Tibial nerve (tissue), 4 donors: ENCODE measurements at regions not wholly inside any gene's neighbourhood (a gene's known extent, or its start where the extent isn't known, plus 50 kb on each side); places are given as distances from the start of the nearest gene placed in this dataset.

Experiments used
- DNase-seq, 2 donors: peaks; one replicate each; pipeline ENCODE4 v3.0.0-alpha.2; 2019; ENCODE audit warnings: low spot score in 2 of 2
- H3K27ac ChIP-seq, 4 donors: fragments of 200-600 bp; sonication (generic) in 3 of 4; one replicate each; pipeline ENCODE4 v1.5.1; 2017 to 2019; ENCODE audit warnings: mild to moderate bottlenecking in 1 of 4
- H3K27me3 ChIP-seq, 2 donors: fragments of 200-600 bp; sonication (generic) in 1 of 2; one replicate each; pipeline versions ENCODE4 v1.5.1 to v1.6.0; 2017 to 2019
- H3K36me3 ChIP-seq, 3 donors: fragments of 200-600 bp; sonication (generic); one replicate each; pipeline ENCODE4 v1.5.1; 2018 to 2019
- H3K4me1 ChIP-seq, 4 donors: fragments of 200-600 bp; sonication (generic) in 3 of 4; one replicate each; pipeline ENCODE4 v1.5.1; 2017 to 2019
- H3K4me3 ChIP-seq, 4 donors: fragments of 200-600 bp; sonication (generic) in 3 of 4; one replicate each; pipeline ENCODE4 v1.5.1; 2017 to 2019; ENCODE audit warnings: mild to moderate bottlenecking in 1 of 4, moderate library complexity in 1 of 4
- H3K9me3 ChIP-seq, 4 donors: fragments of 200-600 bp; sonication (generic) in 3 of 4; one replicate each; pipeline ENCODE4 v1.5.1; 2017 to 2019
- CTCF ChIP-seq, 5 experiments: fragments of 200-600 bp in 3 of 5; fragments of 450-650 bp in 2 of 5; sonication (generic) in 3 of 5; IDR thresholded peaks; one replicate each; pipeline ENCODE4 v1.5.1; 2016 to 2019; ENCODE audit warnings: antibody characterized with exemption in 5 of 5, mild to moderate bottlenecking in 3 of 5, moderate library complexity in 2 of 5
- EP300 ChIP-seq, 2 donors: sonication (generic); formaldehyde crosslinking; IDR thresholded peaks; one replicate each; pipeline ENCODE4 v1.6.1; 2017; ENCODE audit warnings: antibody characterized with exemption in 2 of 2, mild to moderate bottlenecking in 1 of 2
- POLR2A ChIP-seq, 2 donors: fragments of 450-650 bp; IDR thresholded peaks; one replicate each; pipeline ENCODE4 v1.6.1; 2017; ENCODE audit warnings: antibody characterized with exemption in 2 of 2, mild to moderate bottlenecking in 2 of 2, moderate library complexity in 2 of 2
- WGBS, 2 donors: methylation state at CpG; one replicate each; pipeline ENCODE4 v1.1.5; 2018; 5-methylcytosine and 5-hydroxymethylcytosine counted together

- 92 to 93% methylated on average over 9 of the region's 9 CpGs for WGBS, 2 donors
- DNase-seq: no peak
- Histone ChIP-seq H3K4me3 (no peak overlapping the region), H3K27me3 (no peaks in the 10 kb centered on the region), H3K9me3 (peaks cover 0 to 34% (median 0%) of the 10 kb centered on the region in 4 donors), H3K4me1 (no peaks in the 10 kb centered on the region), H3K27ac (no peak overlapping the region), H3K36me3 (no peaks in the 10 kb centered on the region)
- no peak for TF ChIP-seq EP300 (IDR thresholded peaks at IDR 0.05)
- TF ChIP-seq POLR2A (IDR thresholded peaks at IDR 0.05): no peak
- no peak for TF ChIP-seq CTCF (IDR thresholded peaks at IDR 0.05)
Measured at GRCh38 chr18:78898066-78898465, 81.6 kb upstream of the SALL3 start.

GRCh38 chr18:78898635-78899034 lies 81.0 kb upstream of the SALL3 start:
- no peak overlapping the region for H3K27ac ChIP-seq
- H3K4me1 ChIP-seq: no peaks in the 10 kb centered on the region
- H3K27me3 ChIP-seq: no peaks in the 10 kb centered on the region
- no peaks in the 10 kb centered on the region for H3K36me3 ChIP-seq
- H3K9me3 ChIP-seq: peaks cover 0 to 34% (median 0%) of the 10 kb centered on the region in 4 donors
- TF ChIP-seq CTCF (IDR thresholded peaks at IDR 0.05) (no peak), EP300 (IDR thresholded peaks at IDR 0.05) (no peak), POLR2A (IDR thresholded peaks at IDR 0.05) (no peak)
- 90 to 91% methylated on average over 14 of the region's 14 CpGs for WGBS, 2 donors
- H3K4me3 ChIP-seq: no peak overlapping the region
- DNase-seq: no peak

- Histone ChIP-seq H3K27ac (no peak overlapping the region), H3K36me3 (no peaks in the 10 kb centered on the region), H3K4me1 (no peaks in the 10 kb centered on the region), H3K9me3 (peaks cover 0 to 34% (median 0%) of the 10 kb centered on the region in 4 donors), H3K4me3 (no peak overlapping the region), H3K27me3 (no peaks in the 10 kb centered on the region)
- WGBS, 2 donors: 84 to 88% methylated on average over 3 of the region's 3 CpGs
- no peak for DNase-seq
- no peak for TF ChIP-seq POLR2A (IDR thresholded peaks at IDR 0.05)
- no peak for TF ChIP-seq CTCF (IDR thresholded peaks at IDR 0.05)
- no peak for TF ChIP-seq EP300 (IDR thresholded peaks at IDR 0.05)
Measured at GRCh38 chr18:78899241-78899640, 80.4 kb upstream of the SALL3 start.

GRCh38 chr18:78900938-78901909 lies 78.4 kb upstream of the SALL3 start:
- no peak for TF ChIP-seq EP300 (IDR thresholded peaks at IDR 0.05)
- no peak for TF ChIP-seq CTCF (IDR thresholded peaks at IDR 0.05)
- TF ChIP-seq POLR2A (IDR thresholded peaks at IDR 0.05): no peak
- WGBS, 2 donors: 82 to 84% methylated on average over 24 of the region's 24 CpGs
- no peaks in the 10 kb centered on the region for H3K27me3 ChIP-seq
- H3K9me3 ChIP-seq: peaks cover 0 to 30% (median 0%) of the 10 kb centered on the region in 4 donors
- DNase-seq: no peak
- H3K27ac ChIP-seq: no peak overlapping the region
- no peaks in the 10 kb centered on the region for H3K4me1 ChIP-seq
- no peaks in the 10 kb centered on the region for H3K36me3 ChIP-seq
- H3K4me3 ChIP-seq: no peak overlapping the region
